ENCODE measurements at regions not wholly inside any gene's neighbourhood (a gene's known extent, or its start where the extent isn't known, plus 50 kb on each side); places are given as distances from the start of the nearest gene placed in this dataset. TPM values are rescaled to one million over a fixed set of nuclear protein-coding genes. Genes with fewer than 3 reads are reported as not detected.

- no peak for TF ChIP-seq SUZ12 (IDR thresholded peaks at IDR 0.05; ENCODE audit: low read length)
- no peak for TF ChIP-seq FOSL1 (IDR thresholded peaks at IDR 0.05; ENCODE audit: insufficient read depth, low read depth, low read length)
- TF ChIP-seq RAD21 (IDR thresholded peaks at IDR 0.05 in 1 of 2, conservative IDR thresholded peaks at IDR 0.05 in 1 of 2; ENCODE audit: low read depth in 2 of 2, low read length in 2 of 2), result no peak
These were observed 49.8 kb upstream of the CAMK2D start (continued) for GRCh38 chr4:113811359-113811758.

Small RNAs in the stretch of these regions (small RNA-seq; reads per million reads assigned to genes)
- not detected for gene AC111193.1 (ENCODE audit: insufficient read depth)

Data from H1 (cell line).